PFSK-1 (cell line): ENCODE measurements at regions not wholly inside any gene's neighbourhood (a gene's known extent, or its start where the extent isn't known, plus 50 kb on each side); places are given as distances from the start of the nearest gene placed in this dataset.

ENCODE experiments used
- FOXP2 ChIP-seq: optimal IDR thresholded peaks from 2 replicates; pipeline ENCODE3; 2011; ENCODE audit warnings: borderline replicate concordance, control low read depth, inconsistent platforms; ENCODE audit not compliant: insufficient read depth; ENCODE audit errors: extremely low read length, extremely low read depth
- POLR2AphosphoS5 ChIP-seq: IDR thresholded peaks from 2 replicates; pipeline ENCODE4 v1.6.1; 2012; ENCODE audit warnings: low read depth, mild to moderate bottlenecking, control low read depth, low read length, moderate library complexity
- SIN3A ChIP-seq: IDR thresholded peaks from 2 replicates; pipeline ENCODE4 v1.6.1; 2012; ENCODE audit warnings: mild to moderate bottlenecking, low read length, moderate library complexity, borderline replicate concordance; ENCODE audit not compliant: insufficient read depth
- TAF1 ChIP-seq: IDR thresholded peaks from 2 replicates; pipeline ENCODE4 v1.6.1; 2012; ENCODE audit warnings: low read length, control low read depth, borderline replicate concordance; ENCODE audit not compliant: insufficient read depth
- TF ChIP-seq, protein P1 (sequence below), 2 experiments: IDR thresholded peaks; 2 replicates each; pipeline versions ENCODE4 v1.6.1 to v1.8.0; 2011 to 2012; ENCODE audit warnings: low read depth in 2 of 2, low read length in 2 of 2, control low read depth in 1 of 2, inconsistent platforms in 1 of 2, mild to moderate bottlenecking in 1 of 2, moderate library complexity in 1 of 2; ENCODE audit not compliant: insufficient read depth in 1 of 2

DNA sequence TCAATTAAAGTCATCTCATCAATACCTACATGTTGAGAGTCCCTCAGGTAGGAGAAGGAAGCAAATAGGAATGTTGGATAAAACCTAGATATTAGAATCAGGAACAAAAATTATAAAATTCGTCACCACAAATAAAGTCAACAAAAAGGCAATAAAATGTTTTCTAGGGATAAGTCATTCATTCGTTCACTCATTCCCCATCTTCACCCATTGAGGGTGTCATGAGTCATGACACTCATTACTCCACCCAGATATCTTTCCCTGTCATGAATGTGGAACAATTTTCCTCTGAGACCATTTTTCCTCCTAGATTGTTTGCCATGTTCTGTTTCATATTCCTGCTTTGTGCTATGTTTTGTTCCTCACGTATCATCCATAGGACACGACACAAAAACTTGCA lies 50.9 kb upstream of the OLIG3 start:
- TF ChIP-seq SIN3A (no peak), TAF1 (no peak)

DNA sequence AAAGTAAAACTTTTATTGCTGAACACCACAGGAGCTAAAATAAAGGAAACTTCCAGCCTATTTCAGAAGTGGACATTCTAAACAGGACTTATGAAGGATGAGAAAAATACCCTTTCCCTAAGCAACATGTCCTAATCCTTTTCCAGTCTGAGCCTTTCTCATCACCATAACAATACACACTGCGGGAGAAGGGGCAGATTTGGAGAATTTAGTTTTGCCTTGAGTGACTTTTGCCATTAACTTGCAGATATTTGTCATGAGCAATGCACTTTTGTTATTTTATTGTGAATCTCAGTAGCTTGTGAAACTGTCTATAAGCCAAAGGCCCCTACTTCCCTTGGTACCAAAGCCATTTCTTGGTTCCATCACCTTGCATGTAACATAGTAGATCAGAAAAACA lies 53.0 kb upstream of the OLIG3 start:
- TF ChIP-seq SIN3A (no peak), FOXP2 (no peak)

DNA sequence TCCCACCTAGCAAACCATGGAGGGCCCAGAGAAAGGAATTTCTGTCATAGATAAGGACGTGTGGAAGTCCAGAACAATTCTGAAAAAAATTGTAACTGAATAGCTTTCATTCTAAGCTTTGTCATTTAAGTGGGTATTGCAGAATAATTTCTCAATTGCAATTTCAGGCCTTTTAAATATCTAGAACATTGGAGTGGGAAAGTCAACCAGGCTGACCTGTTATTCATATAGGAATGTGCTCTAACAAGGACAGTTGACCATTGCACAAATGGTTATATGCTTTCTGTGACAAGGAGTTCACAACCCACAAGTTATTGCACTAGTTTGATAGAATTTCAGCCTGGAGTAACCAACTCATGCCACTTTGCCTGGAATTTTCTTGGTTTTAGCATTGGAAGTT lies 53.4 kb upstream of the OLIG3 start:
- no peak for TF ChIP-seq SIN3A
- no peak for TF ChIP-seq TAF1
- TF ChIP-seq, protein P1, sequence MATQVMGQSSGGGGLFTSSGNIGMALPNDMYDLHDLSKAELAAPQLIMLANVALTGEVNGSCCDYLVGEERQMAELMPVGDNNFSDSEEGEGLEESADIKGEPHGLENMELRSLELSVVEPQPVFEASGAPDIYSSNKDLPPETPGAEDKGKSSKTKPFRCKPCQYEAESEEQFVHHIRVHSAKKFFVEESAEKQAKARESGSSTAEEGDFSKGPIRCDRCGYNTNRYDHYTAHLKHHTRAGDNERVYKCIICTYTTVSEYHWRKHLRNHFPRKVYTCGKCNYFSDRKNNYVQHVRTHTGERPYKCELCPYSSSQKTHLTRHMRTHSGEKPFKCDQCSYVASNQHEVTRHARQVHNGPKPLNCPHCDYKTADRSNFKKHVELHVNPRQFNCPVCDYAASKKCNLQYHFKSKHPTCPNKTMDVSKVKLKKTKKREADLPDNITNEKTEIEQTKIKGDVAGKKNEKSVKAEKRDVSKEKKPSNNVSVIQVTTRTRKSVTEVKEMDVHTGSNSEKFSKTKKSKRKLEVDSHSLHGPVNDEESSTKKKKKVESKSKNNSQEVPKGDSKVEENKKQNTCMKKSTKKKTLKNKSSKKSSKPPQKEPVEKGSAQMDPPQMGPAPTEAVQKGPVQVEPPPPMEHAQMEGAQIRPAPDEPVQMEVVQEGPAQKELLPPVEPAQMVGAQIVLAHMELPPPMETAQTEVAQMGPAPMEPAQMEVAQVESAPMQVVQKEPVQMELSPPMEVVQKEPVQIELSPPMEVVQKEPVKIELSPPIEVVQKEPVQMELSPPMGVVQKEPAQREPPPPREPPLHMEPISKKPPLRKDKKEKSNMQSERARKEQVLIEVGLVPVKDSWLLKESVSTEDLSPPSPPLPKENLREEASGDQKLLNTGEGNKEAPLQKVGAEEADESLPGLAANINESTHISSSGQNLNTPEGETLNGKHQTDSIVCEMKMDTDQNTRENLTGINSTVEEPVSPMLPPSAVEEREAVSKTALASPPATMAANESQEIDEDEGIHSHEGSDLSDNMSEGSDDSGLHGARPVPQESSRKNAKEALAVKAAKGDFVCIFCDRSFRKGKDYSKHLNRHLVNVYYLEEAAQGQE (IDR thresholded peaks at IDR 0.05; ENCODE audit: insufficient read depth in 1 of 2, low read depth in 2 of 2, low read length in 2 of 2) = no peak
- no peak for TF ChIP-seq POLR2AphosphoS5
- no peak for TF ChIP-seq FOXP2

DNA sequence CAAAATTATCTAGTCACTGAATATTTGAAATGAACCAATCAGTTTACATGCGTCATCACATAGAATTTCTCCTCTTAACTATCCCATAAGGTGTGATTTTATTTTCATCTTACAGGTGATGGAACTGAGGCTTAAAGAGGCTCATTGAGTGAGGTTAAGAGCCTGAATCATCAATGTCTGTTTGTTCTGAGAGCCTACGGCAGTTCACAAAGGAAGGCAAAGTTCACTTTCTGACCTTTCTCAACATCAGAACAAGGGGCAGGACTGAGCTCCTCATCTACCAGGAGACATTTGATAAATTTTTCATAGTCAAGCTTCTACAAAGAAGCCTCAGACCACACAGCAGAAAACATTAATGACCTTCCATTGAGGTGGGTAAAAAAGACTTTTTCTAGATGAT lies 54.9 kb upstream of the OLIG3 start:
- no peak for TF ChIP-seq SIN3A
- no peak for TF ChIP-seq FOXP2
- no peak for TF ChIP-seq TAF1
- TF ChIP-seq POLR2AphosphoS5 = no peak
- TF ChIP-seq, protein P1 (IDR thresholded peaks at IDR 0.05; ENCODE audit: insufficient read depth in 1 of 2, low read depth in 2 of 2, low read length in 2 of 2) = no peak

DNA sequence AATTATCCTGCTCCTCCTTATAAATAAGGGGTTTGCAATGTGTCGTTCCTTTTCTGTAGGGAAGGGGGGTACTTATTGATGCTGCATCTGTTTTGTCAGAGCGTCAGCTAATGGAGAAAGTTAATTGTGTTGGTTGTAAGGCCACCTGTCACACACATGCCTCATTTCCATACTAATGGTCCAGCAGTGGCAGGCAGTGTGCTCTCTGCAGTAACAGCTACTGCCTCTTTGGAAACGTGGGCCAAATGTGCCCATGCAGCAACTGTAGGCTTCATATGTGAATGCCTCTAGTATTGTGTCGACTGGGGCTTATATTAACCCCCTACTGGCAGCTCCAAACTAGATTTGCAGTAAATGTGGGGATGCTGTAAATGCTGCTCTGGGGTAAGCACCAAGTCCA lies 56.3 kb upstream of the OLIG3 start:
- no peak for TF ChIP-seq POLR2AphosphoS5
- TF ChIP-seq, protein P1 (IDR thresholded peaks at IDR 0.05; ENCODE audit: insufficient read depth in 1 of 2, low read depth in 2 of 2, low read length in 2 of 2) = no peak
- TF ChIP-seq FOXP2 = no peak
- no peak for TF ChIP-seq SIN3A
- no peak for TF ChIP-seq TAF1

DNA sequence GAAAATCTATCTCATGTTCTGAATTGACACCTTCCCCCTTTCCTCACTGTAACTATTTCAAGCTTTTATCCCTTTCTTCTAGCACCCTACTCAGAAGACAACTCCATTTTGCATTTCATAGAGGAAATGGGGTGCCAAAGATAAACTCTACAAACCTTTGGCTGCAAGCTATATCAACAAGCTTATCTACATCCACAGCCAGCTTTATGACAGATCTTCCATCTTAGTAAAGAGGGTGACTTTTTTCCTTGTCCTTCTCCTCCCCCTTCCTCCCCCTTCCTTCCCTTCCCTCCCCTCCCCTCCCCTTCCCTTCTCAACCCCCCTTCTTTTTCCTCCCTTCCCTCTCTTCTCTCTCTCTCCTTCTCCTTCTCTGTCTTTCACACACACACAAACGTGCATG lies 58.0 kb upstream of the OLIG3 start:
- no peak for TF ChIP-seq TAF1
- TF ChIP-seq SIN3A = no peak
- no peak for TF ChIP-seq POLR2AphosphoS5
- TF ChIP-seq, protein P1 (IDR thresholded peaks at IDR 0.05; ENCODE audit: insufficient read depth in 1 of 2, low read depth in 2 of 2, low read length in 2 of 2) = no peak
- no peak for TF ChIP-seq FOXP2
